IPS-15b (cell line): ENCODE measurements at regions not wholly inside any gene's neighbourhood (a gene's known extent, or its start where the extent isn't known, plus 50 kb on each side); places are given as distances from the start of the nearest gene placed in this dataset.
"Not testable (repeated sequence)": the region's sequence is repeated elsewhere in the genome, so short reads cannot be mapped to it uniquely, and the experiment has no call there.

Source experiments
- H3K27me3 ChIP-seq: one replicate; pipeline ENCODE4 v1.6.1; 2013; ENCODE audit warnings: low read length; ENCODE audit not compliant: control insufficient read depth, insufficient read depth
- H3K36me3 ChIP-seq: one replicate; pipeline ENCODE4 v1.6.1; 2013; ENCODE audit warnings: low read length; ENCODE audit not compliant: control insufficient read depth, insufficient read depth
- H3K4me1 ChIP-seq: one replicate; pipeline ENCODE4 v1.6.1; 2013; ENCODE audit warnings: mild to moderate bottlenecking, low read length; ENCODE audit not compliant: control insufficient read depth, insufficient read depth
- H3K4me3 ChIP-seq: one replicate; pipeline ENCODE4 v1.5.1; 2013; ENCODE audit warnings: low read depth, low read length
- H3K9ac ChIP-seq: one replicate; pipeline ENCODE4 v1.6.1; 2013; ENCODE audit warnings: low read depth, mild to moderate bottlenecking, low read length
- H3K9me3 ChIP-seq: one replicate; pipeline ENCODE4 v1.6.1; 2013; ENCODE audit warnings: mild to moderate bottlenecking, low read length; ENCODE audit not compliant: control insufficient read depth, insufficient read depth

DNA sequence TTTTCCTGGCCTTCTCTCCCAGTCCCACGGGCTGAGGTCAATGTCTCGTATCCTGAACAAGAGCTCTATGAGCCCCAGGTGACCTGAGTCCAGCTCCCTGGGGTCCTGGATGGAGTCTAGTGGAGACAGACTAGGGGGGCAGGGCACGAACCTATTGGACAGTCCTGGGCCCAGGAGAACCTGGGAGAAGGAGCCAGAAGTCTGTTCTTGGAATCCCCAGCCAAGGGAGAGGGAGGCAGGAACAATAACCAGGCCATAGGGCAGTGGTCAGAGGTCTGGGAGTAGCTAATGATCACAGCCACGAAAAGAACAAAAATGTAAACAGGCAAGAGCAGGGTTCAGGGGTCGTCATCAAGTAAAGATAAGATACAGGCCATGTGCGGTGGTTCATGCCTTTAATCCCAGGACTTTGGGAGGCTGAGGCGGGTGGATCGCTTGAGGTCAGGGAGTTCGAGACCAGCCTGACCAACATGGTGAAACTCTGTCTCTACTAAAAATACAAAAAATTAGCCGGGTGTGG lies 60.8 kb downstream of the COPRS start:
- H3K27me3 ChIP-seq = no peaks in the 10 kb centered on the region
- H3K9ac ChIP-seq = no peak overlapping the region
- no peaks in the 10 kb centered on the region for H3K36me3 ChIP-seq
- no peak overlapping the region for H3K4me3 ChIP-seq
- H3K4me1 ChIP-seq = no peaks in the 10 kb centered on the region
- H3K9me3 ChIP-seq = no peaks in the 10 kb centered on the region

DNA sequence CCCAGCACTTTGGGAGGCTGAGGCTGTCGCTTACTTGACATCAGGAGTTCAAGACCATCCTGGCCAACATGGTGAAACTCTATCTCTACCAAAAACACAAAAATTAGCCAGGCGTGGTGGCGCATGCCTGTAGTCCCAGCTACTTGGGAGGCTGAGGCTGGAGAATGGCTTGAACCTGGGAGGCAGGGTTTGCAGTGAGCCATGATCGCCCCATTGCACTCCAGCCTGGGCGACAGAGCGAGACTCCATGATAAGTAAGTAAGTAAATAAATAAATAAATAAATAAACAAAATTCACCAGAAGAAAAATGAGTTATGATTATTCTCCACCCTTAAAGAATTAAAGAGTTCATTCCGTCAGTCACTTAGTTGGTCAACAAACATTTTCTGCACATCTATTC lies 63.1 kb downstream of the COPRS start:
- not testable (repeated sequence) for H3K9me3 ChIP-seq, H3K36me3 ChIP-seq, H3K4me1 ChIP-seq

GRCh38 chr17:31794111-31794510 lies 64.9 kb downstream of the COPRS start:
- no peak overlapping the region for H3K9ac ChIP-seq
- H3K9me3 ChIP-seq = no peaks in the 10 kb centered on the region
- no peaks in the 10 kb centered on the region for H3K36me3 ChIP-seq
- H3K4me3 ChIP-seq = no peak overlapping the region
- H3K27me3 ChIP-seq = peaks cover 2% of the 10 kb centered on the region
- H3K4me1 ChIP-seq = no peaks in the 10 kb centered on the region

More for the DNA sequence above, 63.1 kb downstream of the COPRS start:
- not testable (repeated sequence) for H3K27me3 ChIP-seq, H3K9ac ChIP-seq, H3K4me3 ChIP-seq

GRCh38 chr17:31793634-31794033 lies 65.4 kb downstream of the COPRS start:
- not testable (repeated sequence) for H3K27me3 ChIP-seq, H3K4me1 ChIP-seq, H3K9me3 ChIP-seq, H3K4me3 ChIP-seq, H3K9ac ChIP-seq, H3K36me3 ChIP-seq

- Histone ChIP-seq H3K9me3 (no peaks in the 10 kb centered on the region), H3K27me3 (peaks cover 2% of the 10 kb centered on the region), H3K9ac (no peak overlapping the region), H3K4me1 (no peaks in the 10 kb centered on the region), H3K4me3 (no peak overlapping the region), H3K36me3 (no peaks in the 10 kb centered on the region)
Measured at GRCh38 chr17:31792007-31792585, 66.9 kb downstream of the COPRS start.

DNA sequence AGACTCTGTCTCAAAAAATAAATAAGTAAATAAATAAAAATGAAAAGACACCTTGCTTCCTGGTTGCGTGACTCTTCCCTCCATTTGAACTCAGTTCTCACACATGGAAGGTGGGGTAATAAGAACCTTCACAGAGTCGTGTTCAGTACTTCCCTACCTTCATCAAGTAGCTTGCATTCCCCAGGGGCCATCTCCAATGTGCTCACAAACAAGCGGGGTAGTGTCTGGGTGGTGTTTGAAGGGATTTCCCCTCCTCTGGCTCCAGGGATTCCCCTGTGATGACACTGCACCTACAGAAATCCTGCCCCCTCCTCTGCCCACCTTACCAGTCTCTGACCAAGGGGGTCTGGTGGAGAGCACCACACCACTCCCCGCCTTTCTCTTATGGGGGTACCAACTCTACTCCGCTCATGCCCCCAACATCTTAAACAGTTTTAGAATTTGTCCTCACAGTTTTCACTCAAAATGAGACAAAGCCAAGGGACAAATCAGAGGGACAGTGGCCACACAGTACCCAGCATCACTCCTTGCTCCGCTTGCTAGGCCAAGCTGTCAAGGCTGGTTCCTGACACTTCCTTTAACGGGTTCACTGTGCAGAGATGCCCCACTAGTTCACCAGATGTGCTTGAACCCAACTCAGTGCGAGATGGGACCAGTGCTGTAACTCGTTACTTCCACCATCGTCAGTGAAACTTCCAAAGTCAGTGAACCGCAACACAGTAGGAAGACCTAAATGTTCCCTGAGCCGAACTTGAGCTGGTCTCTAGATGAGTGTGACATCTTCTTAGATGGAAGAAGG lies 69.1 kb downstream of the COPRS start:
- H3K9ac ChIP-seq = no peak overlapping the region
- peaks cover 2% of the 10 kb centered on the region for H3K27me3 ChIP-seq
- H3K4me1 ChIP-seq = no peaks in the 10 kb centered on the region
- no peaks in the 10 kb centered on the region for H3K36me3 ChIP-seq
- no peaks in the 10 kb centered on the region for H3K9me3 ChIP-seq
- no peak overlapping the region for H3K4me3 ChIP-seq

GRCh38 chr17:31788956-31789355 lies 70.1 kb downstream of the COPRS start:
- Histone ChIP-seq H3K9ac (no peak overlapping the region), H3K4me1 (no peaks in the 10 kb centered on the region), H3K27me3 (peaks cover 2% of the 10 kb centered on the region), H3K9me3 (no peaks in the 10 kb centered on the region), H3K4me3 (no peak overlapping the region), H3K36me3 (no peaks in the 10 kb centered on the region)

DNA sequence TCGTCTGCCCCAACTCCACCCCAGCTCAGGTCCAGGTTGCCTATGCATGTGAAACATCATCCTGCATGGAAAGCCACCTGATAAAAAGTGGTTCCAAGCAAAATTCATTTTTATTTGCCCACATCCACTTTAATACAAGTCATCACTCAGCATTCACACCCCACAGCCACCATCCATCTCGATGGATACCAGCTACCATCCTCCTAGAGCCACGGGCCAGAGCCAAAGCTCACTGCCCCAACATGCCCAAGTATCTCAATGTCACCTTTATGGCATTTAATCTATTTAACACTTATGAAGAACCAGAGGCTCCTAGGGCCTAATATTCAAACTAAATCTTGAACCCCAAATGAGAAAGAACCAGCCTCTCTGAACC lies 70.5 kb downstream of the COPRS start:
- no peak overlapping the region for H3K4me3 ChIP-seq
- no peaks in the 10 kb centered on the region for H3K4me1 ChIP-seq
- no peaks in the 10 kb centered on the region for H3K9me3 ChIP-seq
- H3K27me3 ChIP-seq = peaks cover 2% of the 10 kb centered on the region
- H3K9ac ChIP-seq = no peak overlapping the region
- H3K36me3 ChIP-seq = no peaks in the 10 kb centered on the region

- Histone ChIP-seq H3K36me3 (no peaks in the 10 kb centered on the region), H3K4me3 (no peak overlapping the region), H3K9me3 (no peaks in the 10 kb centered on the region), H3K9ac (no peak overlapping the region), H3K4me1 (no peaks in the 10 kb centered on the region), H3K27me3 (peaks cover 2% of the 10 kb centered on the region)
Measured at GRCh38 chr17:31787857-31788570, 71.0 kb downstream of the COPRS start.

DNA sequence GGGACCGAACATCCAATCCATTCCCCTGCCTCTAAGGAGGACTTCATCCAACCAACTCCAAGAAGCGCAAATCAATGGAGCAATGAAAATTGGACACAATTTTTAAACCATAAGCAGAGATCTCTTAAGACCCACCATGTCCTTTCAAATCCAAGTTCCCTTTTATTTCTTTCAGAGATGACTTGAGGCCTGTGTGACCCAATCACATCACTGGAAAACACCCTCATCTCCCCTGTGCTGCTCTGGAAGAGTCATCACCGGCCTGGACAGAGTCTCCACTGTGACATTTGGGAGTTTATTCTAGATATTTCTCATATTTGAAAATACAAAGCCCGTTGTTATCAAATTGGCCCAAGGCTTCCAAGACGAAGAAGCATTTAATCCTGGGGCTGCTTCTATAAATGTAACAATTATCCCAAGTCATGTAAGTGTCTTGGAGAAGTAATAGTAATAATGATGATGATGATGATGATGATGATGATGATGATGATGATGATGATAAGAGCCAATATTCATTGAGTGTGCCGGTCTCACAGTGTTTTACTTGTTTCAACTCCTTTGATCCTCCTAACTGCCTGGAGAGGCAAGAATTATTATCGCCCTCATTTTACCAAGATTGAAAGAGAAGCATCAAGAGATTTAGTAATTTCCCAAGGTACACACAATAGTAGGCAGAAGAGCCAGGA lies 72.1 kb downstream of the COPRS start:
- Histone ChIP-seq H3K9ac (no peak overlapping the region), H3K4me1 (no peaks in the 10 kb centered on the region), H3K4me3 (no peak overlapping the region), H3K36me3 (no peaks in the 10 kb centered on the region), H3K27me3 (peaks cover 1% of the 10 kb centered on the region), H3K9me3 (no peaks in the 10 kb centered on the region)

DNA sequence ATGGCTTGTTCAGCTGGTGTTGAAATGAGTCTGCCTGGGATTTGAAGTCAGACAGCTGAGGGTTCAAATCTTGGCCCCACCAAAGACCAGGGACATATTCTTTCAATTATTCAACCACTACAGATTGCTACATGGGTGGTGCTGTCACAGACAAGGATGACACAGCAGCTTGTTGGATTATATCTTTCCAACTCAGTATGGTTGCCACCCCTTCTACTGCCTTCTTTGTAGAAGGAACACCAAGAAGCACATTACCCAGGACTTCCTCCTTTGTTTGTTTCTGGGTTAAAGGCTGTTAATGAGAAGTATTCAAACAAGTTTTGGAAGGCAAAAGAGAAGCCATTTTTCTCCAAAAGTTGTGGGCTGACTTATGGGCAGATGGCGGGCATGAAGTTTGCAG lies 78.6 kb downstream of the COPRS start:
- Histone ChIP-seq H3K27me3 (no peaks in the 10 kb centered on the region), H3K4me3 (no peak overlapping the region), H3K4me1 (no peaks in the 10 kb centered on the region)

More for the DNA sequence above, 78.6 kb downstream of the COPRS start:
- H3K9me3 ChIP-seq = peaks cover 2% of the 10 kb centered on the region
- H3K36me3 ChIP-seq = no peaks in the 10 kb centered on the region
- H3K9ac ChIP-seq = no peak overlapping the region
